RCC 7860 (cell line): ENCODE measurements at regions not wholly inside any gene's neighbourhood (a gene's known extent, or its start where the extent isn't known, plus 50 kb on each side); places are given as distances from the start of the nearest gene placed in this dataset.

ENCODE experiments used
- DNase-seq: peaks from one replicate; pipeline ENCODE4 v3.0.0-alpha.2; 2015; ENCODE audit warnings: low spot score
- FAIRE-seq: peaks from 2 replicates; lab custom pipeline; 2012; peaks lifted over from hg19 to GRCh38; lab: Jason Lieb, UNC

GRCh38 chr2:6676776-6677175 lies 188.9 kb downstream of the CMPK2 start:
- no peak for FAIRE-seq

GRCh38 chr2:6679471-6679870 lies 186.2 kb downstream of the CMPK2 start:
- no peak for FAIRE-seq
- no peak for DNase-seq

More at GRCh38 chr2:6676776-6677175, 188.9 kb downstream of the CMPK2 start:
- DNase-seq = no peak

DNA sequence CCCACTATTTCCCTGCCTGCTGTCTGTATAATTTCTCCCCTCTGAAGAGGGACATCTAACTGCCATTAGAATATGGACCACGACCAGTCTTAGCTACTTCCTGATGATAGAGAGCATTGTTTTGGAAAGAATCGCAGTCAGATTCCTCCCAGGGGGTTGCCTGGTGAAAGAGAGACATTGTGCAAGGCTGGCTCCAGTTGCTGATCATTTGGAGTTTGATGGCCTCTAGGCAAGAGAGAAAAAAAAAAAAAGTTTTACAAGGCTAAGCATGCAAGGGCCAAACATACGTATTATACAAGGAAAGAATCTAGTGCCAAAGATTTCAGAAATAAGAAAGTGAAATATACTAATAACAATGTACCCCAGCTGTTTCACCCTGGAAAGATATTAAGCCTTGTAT lies 182.2 kb downstream of the CMPK2 start:
- FAIRE-seq (no peak), DNase-seq (no peak)

GRCh38 chr2:6685447-6685846 lies 180.3 kb downstream of the CMPK2 start:
- no peak for DNase-seq
- FAIRE-seq = no peak

- no peak for DNase-seq
Measured at GRCh38 chr2:6692056-6692455, 173.7 kb downstream of the CMPK2 start.

DNA sequence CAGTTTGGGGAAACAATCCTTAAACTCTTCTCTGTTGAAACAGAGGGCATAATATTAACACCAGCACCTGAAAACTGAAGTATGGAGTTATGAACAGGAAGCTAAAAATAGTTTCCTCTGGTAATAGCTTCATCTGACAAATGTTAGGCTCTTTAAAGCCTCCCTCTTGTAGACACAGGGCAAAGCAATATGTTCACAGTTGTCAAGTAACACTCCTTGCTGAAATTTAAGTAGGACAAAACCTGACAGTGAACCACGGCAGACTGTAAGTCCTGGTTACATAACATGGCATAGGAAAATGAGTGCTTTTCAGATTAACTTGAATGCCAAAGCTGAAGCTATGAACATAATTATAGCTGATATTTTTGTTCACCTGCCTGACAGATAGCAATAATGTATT lies 172.9 kb downstream of the CMPK2 start:
- no peak for DNase-seq
- FAIRE-seq = no peak

More at GRCh38 chr2:6692056-6692455, 173.7 kb downstream of the CMPK2 start:
- no peak for FAIRE-seq

GRCh38 chr2:6694555-6694954 lies 171.2 kb downstream of the CMPK2 start:
- no peak for DNase-seq
- no peak for FAIRE-seq

DNA sequence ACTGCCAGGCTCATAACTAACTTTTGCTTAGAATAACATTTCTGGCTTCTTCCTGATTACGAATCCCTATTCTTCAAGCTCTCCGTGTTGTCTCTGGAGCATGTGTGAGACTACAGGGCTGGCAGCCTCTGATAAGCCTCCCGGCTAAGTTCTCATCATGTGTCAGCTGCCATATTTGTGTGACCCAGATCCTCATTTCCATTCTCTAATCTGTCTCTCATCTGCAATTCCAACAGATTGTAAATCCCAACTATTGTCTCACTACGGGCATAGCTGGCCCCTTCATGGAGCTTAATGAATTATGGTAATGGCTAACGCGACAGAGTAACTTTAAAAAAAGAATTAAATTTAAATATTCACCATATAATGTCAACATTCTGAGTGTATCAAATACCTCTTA lies 165.4 kb downstream of the CMPK2 start:
- DNase-seq (no peak), FAIRE-seq (no peak)

DNA sequence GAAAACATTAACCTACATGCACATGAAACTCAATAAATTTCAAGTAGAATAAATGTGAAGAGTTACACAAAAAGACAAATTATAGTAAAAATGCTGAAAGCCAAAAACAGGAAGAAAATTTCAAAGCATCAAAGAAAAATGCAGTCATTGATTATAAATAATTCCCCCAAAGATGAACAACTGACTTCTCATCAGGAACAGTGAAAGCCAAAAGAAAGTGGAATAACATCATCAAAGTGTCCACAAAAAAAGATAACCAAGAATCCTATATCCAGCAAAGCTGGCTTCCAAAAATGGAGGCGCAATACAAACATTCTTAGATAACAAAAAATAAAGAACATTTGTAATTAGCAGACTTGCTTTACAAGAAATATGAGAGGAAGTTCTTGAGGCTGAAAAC lies 161.6 kb downstream of the CMPK2 start:
- FAIRE-seq (no peak), DNase-seq (no peak)

DNA sequence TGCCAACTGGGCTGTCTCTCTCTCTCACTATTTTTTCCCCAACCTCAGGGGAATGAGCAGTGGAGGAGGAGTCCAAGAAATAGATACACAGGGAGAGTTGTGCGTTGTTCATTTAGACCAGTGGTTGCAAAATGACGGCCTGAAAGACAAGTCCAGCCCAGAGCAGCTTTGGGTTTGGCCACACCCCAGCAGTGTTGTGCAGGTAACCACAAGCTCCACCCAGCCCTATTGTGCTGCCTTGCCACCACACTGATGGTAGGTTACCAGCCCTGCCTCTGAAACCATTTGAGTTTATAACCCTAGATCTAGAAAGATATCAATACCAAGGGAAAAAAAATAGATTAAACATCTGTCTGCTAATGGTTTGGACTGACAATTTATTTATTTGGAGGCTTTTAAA lies 144.3 kb downstream of the CMPK2 start:
- no peak for FAIRE-seq
- DNase-seq = no peak

- FAIRE-seq (no peak), DNase-seq (no peak)
Measured at GRCh38 chr2:6722574-6722973, 143.1 kb downstream of the CMPK2 start.

GRCh38 chr2:6723865-6724604 lies 141.7 kb downstream of the CMPK2 start:
- DNase-seq = no peak

DNA sequence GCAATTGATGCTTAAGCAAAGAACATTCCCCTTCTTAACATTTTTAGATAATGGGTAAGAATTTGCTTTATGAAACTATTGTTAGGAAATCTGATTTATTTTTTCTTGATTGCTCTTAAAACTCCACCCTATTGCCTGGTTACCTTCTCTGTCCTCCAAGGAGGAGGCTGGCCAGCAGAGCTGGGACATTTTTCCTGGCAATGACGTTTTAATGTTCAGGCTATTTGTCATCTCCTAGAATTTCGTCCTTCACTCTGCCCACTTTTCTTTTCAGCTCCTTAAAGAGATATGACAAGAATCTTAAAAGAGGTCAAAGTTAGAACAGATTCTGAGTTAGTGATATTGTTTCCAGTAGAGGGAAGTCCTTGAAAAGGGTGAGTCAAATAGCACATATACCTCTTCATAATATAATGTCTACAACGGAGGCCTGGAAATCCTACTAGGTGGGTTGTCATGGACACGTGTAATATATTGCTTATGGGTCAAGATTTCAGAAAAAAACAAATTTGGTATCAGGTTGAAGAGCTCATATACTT lies 141.0 kb downstream of the CMPK2 start:
- DNase-seq = no peak
- no peak for FAIRE-seq

More at GRCh38 chr2:6723865-6724604, 141.7 kb downstream of the CMPK2 start:
- no peak for FAIRE-seq

DNA sequence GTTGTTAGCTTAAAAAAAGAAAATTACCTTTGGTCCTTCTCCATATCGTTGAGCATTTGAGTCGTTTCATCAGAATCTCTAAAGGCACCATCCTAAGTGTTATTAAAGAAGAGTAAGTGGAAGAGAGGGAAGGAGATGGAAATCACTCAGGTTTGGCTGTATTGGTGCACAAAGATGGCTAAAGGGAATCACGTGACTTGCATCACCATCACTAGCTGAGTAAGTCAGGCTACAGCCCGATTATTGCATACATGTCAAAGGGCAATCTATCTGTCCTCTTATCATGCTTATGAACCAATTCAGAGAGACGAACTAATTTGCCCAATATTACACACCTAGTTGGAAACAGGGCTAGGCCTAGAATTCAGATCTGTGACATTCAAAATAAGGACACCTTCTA lies 137.6 kb downstream of the CMPK2 start:
- no peak for DNase-seq
- FAIRE-seq = no peak

GRCh38 chr2:6730003-6730402 lies 135.7 kb downstream of the CMPK2 start:
- no peak for DNase-seq
- no peak for FAIRE-seq

GRCh38 chr2:6730649-6731532 lies 134.8 kb downstream of the CMPK2 start:
- no peak for DNase-seq
- no peak for FAIRE-seq

GRCh38 chr2:6739547-6739946 lies 126.2 kb downstream of the CMPK2 start:
- DNase-seq = no peak
- no peak for FAIRE-seq

- no peak for FAIRE-seq
Measured at GRCh38 chr2:6741229-6741628, 124.5 kb downstream of the CMPK2 start.

GRCh38 chr2:6744038-6744437 lies 121.7 kb downstream of the CMPK2 start:
- no peak for FAIRE-seq
- no peak for DNase-seq

More at GRCh38 chr2:6741229-6741628, 124.5 kb downstream of the CMPK2 start:
- no peak for DNase-seq

- FAIRE-seq = no peak
Measured at GRCh38 chr2:6747433-6747832, 118.3 kb downstream of the CMPK2 start.

GRCh38 chr2:6748406-6749067 lies 117.2 kb downstream of the CMPK2 start:
- no peak for FAIRE-seq
- DNase-seq = no peak

More at GRCh38 chr2:6747433-6747832, 118.3 kb downstream of the CMPK2 start:
- no peak for DNase-seq
